ENCODE measurements at regions not wholly inside any gene's neighbourhood (a gene's known extent, or its start where the extent isn't known, plus 50 kb on each side); places are given as distances from the start of the nearest gene placed in this dataset.

DNA sequence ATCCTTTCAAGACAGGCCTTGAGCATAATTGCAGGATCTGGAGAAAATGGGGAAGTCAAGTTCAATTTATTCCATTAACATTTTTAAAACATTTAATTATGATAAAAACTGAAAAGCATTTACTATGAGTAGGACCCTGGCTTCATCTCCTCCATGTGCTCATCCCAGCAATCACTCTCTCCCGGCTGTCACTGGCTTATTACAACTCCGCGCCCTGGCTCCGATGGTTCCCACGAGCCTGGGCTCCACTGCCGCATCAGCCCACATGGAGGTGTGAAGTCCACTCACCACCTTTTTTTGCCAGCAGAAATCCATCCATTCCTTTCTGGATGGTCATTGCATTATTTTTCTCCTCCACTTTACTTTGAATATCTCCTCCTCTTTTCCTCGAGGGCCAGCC is 194.4 kb downstream of the EMP1 start:
- DNase-seq = no peak
- TF ChIP-seq GATA1 (IDR thresholded peaks at IDR 0.05; ENCODE audit: low read depth, low read length) (no peak), POLR2A (IDR thresholded peaks at IDR 0.05; ENCODE audit: low read length) (no peak)

DNA sequence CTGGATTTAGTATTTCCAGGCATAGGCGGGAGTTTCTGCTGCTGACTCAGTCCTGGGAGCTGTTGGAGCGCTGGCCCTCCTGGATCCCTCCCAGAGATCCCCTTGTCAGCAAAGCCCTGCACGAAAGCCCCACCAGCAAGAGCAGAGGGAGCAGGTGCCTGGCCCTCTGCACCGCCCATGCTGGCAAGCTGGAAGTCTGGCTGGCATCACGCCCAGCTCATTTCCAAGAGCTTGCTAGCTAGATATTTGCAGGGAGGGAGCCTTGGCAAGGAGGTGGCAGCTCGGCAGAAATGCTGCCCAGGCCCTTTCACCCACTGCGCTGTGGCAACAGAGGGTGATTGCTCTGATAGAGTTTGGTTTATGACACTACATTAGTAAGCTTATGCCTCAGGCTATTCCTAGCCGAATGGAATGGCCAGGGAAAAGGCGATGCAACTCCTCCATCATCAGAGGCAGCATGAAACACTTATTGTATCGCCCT is 193.9 kb downstream of the EMP1 start:
- DNase-seq = no peak
- TF ChIP-seq POLR2A (IDR thresholded peaks at IDR 0.05; ENCODE audit: low read length) (no peak), GATA1 (IDR thresholded peaks at IDR 0.05; ENCODE audit: low read depth, low read length) (no peak)

DNA sequence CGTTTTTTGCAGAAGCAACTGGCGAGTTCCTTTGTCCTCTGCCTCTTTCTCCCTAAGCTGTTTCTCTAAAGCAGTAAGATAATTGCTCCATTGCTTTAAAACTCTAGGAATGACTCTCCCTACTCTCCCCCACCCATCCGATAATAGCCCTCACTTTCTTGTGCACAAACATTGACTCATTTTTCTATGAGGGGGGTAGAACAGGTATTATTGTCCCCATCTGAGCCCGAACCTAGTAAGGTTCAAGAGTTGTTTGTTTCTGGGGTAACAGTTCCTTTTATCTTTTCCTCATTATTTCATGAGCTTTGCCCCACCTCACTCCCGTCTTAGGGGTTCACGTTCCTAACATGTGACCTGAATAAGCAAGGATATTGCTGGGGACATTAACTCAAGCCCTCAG is 190.6 kb downstream of the EMP1 start:
- TF ChIP-seq GATA1 (IDR thresholded peaks at IDR 0.05; ENCODE audit: low read depth, low read length) (no peak), POLR2A (IDR thresholded peaks at IDR 0.05; ENCODE audit: low read length) (no peak)
- no peak for DNase-seq

DNA sequence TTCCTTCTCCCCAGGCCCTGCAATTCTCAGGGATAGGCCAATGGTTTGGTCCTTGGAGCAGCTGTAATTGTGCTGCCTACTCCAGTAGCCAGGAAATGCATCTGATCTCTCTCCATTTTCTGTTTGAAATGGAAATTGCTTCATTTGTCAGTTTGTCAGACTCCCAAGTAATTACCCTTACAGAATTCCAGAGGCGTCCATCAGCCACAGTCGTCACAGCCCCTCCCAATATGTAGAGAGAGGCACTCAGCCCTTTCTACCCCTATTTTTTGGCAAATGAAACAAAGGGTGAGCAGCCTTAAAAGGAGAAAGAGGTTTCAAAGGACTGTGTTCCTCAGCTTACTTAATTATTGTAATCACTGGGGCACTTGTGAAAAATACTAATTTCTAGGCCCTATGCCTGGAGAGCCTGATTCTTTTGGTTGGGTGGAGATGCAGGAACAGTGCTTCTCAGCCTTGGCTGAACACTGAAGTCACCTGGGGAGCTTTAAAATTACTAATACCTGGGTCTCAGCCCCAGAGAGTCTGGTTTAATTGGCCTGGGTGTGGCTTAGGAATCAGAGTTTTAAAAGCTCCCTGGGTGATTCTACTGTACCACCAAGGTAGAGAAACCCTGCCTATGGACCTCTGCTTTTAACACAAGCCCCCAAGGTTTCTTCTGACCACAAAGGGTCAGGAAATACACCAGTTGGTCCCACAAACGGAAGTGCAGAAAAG is 190.0 kb downstream of the EMP1 start:
- TF ChIP-seq GATA1 (IDR thresholded peaks at IDR 0.05; ENCODE audit: low read depth, low read length) = no peak
- TF ChIP-seq POLR2A (IDR thresholded peaks at IDR 0.05; ENCODE audit: low read length) = no peak
- no peak for DNase-seq

DNA sequence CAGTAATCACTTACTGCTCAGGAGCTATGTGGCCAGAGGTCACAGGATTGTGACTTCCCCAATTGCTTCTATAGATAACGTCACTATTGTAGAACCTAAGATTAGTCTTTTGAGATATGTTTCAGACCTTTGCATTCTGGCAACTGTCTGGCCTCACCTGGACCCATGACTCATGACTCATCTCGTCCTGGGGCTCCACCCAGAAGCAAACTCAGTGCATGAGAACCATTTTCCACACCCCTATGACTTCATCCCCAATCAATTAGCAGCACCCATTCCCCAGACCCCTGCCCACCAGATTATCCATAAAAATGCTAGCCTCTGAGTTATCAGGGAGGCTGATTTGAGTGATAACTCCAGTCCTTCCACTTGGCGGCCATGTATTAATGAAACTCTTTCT is 186.9 kb downstream of the EMP1 start:
- DNase-seq = no peak
- TF ChIP-seq GATA1 (IDR thresholded peaks at IDR 0.05; ENCODE audit: low read depth, low read length) (no peak), POLR2A (IDR thresholded peaks at IDR 0.05; ENCODE audit: low read length) (no peak)

DNA sequence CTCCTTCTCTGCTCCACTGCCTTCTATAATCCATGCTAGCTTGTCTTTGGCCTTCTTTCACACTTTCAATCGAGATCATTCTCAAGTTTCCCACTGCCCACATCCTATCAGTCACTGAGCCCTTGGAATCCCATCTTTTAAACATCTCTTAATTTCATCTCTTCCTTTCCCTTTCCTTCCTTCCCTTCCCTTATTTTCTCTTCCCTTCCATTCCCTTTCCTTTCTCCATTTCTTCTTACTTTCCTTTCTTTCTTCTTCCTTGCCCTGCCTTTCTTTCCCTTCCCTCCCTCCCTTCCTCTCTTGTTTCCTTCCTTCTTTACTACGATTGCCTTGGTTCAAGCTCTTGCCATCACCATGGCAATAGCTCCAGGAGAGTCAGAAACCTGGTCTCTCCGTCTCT is 183.8 kb downstream of the EMP1 start:
- DNase-seq = no peak
- no peak for TF ChIP-seq GATA1 (IDR thresholded peaks at IDR 0.05; ENCODE audit: low read depth, low read length)
- TF ChIP-seq POLR2A (IDR thresholded peaks at IDR 0.05; ENCODE audit: low read length) = no peak

DNA sequence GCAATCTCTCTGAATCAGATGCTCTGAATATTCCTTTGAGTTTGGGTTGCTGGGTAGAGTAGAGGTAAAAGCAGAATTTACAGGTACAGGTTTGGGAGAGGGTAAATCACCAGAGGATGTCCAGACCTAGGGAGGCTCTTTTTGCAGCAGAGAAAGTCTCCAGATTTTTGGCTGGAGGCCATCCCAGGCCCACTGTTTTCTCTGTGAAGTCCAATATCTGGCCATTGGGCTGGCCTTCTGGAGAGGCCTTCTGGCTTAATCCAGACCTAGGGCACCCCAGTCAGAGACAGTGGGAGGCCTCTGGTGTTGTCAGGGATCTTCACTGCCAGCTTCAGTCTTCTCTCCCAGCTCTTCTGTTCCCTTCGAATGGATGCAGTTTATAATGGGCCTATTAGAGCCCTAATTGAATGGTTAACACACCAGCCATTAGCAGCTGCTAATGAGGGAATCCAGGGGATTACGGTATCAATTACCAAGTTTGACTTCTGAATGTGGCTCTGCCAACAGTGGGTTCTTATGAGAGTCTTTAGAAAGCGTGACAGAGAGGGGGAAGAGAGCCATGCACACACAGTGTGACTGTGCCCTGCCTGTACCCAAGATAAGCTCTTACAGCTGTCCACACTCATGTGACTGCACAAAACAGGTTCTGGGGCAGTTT is 183.1 kb downstream of the EMP1 start:
- no peak for DNase-seq
- TF ChIP-seq GATA1 (IDR thresholded peaks at IDR 0.05; ENCODE audit: low read depth, low read length) = no peak
- no peak for TF ChIP-seq POLR2A (IDR thresholded peaks at IDR 0.05; ENCODE audit: low read length)

DNA sequence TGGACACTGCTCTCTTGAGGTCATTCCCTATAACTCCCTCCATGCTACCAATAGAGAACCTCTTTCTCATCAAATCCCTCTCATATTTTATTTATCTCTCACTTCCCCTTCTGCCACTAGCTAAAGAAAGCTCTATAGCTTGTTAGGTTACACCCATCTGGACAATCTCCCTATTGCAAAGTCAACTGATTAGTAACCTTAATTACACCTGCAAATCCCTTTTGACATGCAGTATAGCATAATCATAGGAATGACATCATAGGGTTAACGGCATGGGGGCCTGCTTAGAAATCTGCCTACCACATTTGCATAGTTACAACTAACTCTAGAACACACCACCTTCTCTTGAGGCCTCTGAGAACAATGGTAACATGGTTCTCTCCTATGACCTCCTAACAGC is 181.2 kb downstream of the EMP1 start:
- TF ChIP-seq GATA1 (IDR thresholded peaks at IDR 0.05; ENCODE audit: low read depth, low read length) (no peak), POLR2A (IDR thresholded peaks at IDR 0.05; ENCODE audit: low read length) (no peak)
- DNase-seq = no peak

DNA sequence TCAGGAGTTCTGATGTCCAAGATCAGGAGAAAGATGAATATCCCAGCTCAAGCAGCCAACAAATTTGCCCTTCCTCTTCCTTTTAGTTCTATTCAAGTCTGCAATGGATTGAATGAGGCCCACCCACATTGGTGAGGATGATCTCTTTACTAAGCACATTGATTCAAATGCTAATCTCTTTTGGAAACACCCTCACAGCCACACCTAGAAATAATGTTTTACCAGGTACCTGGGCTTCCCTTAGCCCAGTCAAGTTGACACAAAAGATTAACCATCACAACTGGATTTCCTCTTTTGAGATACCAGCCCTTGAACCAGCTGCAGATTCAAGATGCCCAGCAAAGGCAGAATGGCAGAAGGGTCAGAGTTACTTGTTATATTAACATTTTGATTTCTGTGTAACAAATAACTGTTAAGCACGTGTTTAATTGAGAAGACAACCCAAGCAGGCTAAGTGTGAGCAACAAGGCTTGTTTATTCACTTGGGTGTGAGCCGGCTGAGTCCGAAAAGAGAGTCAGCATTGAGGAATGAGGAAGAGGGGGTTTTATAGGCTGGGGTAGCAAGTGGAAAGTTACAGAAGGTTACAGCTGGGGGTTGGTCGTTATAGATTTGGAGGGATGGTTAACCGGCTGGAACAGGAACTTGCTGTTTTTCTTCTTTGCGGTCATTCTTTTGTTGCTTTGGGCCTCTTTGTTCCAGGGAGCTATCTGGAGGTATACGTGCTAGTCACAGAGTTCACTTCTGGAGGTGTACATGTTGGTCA is 180.3 kb downstream of the EMP1 start:
- TF ChIP-seq GATA1 (IDR thresholded peaks at IDR 0.05; ENCODE audit: low read depth, low read length) (no peak), POLR2A (IDR thresholded peaks at IDR 0.05; ENCODE audit: low read length) (no peak)
- no peak for DNase-seq

DNA sequence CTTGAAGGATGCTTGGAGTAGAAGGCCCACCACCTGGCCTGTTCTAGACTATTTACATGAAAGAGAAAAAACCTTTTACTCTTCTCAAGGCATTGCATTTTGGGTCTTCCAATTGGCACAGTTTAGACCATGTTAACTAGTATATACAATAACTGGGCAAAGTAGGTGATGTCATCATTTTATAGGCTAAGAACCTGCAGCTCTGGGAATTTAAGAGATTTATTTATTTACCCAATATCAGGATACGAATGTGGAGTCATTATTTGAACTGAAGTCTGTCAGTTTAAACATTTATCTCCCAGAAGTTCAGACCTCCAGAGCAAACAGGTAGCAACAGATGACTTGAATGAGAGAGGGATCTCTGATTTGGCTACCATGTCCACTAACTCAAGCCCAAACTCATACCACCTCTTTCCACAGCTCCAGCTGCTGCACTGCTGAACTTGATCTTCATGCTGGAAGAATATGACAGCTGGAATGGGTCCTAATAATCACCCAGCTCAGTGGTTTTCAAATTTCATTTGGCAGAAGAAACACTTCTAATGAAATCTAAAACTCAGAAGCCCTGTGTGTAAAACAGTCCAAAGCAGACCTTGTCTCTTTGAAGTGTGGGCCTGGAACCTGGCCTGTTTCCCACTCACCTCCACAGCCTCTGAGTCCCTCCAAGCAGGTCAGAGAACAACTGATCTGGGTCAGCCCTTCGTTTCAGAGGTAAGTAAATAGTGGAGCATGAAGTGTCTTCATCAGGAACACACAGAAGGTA is 179.2 kb downstream of the EMP1 start:
- no peak for DNase-seq
- TF ChIP-seq POLR2A (IDR thresholded peaks at IDR 0.05; ENCODE audit: low read length) = no peak
- TF ChIP-seq GATA1 (IDR thresholded peaks at IDR 0.05; ENCODE audit: low read depth, low read length) = no peak

DNA sequence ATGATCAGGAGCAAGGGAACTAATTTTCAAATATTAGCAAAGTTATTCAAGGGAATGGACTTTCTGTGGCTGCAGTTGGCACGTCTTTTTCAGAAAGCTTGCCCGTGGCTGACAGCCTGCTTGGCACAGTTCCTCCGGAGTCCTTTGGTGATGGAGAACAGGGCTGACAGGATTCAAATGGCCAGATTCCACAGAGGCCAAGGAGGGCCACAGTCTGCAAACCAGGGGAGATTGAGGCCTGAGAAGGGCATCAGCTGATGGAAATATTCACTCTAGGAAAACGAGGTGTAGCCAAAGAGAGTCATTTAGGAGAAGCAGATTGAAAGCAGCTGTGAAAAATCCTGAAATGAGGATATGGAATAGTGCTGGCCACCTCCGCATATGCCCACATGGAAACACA is 178.3 kb downstream of the EMP1 start:
- TF ChIP-seq GATA1 (IDR thresholded peaks at IDR 0.05; ENCODE audit: low read depth, low read length) (no peak), POLR2A (IDR thresholded peaks at IDR 0.05; ENCODE audit: low read length) (no peak)
- DNase-seq = no peak

DNA sequence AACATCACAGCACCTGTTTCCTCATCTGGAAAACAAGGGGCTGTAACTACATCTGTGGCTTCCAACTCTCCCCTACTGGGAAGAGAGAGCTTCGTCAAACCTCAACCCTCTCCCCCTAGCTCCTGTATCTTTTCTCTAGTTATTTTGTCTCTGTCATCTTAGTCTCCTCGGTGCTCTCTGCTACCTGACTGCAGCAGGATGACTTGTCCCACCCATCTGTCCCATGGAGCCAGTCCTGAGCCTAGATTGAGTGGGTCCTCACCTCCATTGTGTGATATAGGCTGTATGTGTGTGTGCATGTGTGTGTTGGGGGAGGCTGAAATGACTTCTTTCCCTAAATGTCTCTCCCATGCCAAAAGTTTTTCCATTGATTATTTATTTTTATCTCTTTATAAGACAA is 177.3 kb downstream of the EMP1 start:
- DNase-seq = no peak
- TF ChIP-seq GATA1 (IDR thresholded peaks at IDR 0.05; ENCODE audit: low read depth, low read length) (no peak), POLR2A (IDR thresholded peaks at IDR 0.05; ENCODE audit: low read length) (no peak)

DNA sequence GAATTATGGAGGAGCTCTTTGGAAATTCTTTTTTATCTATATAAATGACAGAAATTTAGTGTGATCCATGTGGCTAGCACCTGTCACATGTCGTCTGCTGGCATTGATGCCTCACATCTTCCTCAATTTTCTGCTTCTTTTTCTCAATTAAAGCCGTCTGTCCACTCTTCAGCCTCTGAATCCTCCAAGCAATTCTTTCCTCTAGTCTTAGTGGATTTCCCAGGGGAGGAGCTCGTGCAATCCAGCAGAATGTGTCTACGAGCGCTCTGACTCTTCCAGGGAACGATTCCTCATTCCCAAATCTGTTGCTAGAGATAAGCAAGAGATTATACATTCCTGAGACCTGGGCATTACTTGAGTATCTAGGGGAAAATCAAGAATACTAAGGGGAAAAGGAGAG is 176.6 kb downstream of the EMP1 start:
- TF ChIP-seq GATA1 (IDR thresholded peaks at IDR 0.05; ENCODE audit: low read depth, low read length) (no peak), POLR2A (IDR thresholded peaks at IDR 0.05; ENCODE audit: low read length) (no peak)
- DNase-seq = no peak

DNA sequence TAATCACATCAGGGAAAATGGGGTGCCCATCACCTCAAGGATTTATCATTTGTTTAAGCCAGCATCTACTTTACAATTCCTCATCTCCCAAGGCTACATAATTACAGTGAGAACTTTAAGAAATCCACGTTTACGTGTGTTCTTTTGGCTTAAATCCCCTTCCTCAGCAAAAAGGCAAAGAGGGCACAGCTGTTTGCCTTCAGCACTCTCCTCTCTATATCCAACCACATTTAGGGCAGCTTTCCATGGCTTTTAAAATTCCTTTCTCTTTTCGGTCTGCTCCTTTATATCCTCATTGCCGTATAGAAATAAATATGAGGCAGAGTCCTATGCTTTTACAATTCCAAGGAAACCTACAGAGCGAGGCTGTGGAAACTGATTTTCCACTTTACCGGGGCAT is 175.9 kb downstream of the EMP1 start:
- no peak for TF ChIP-seq GATA1 (IDR thresholded peaks at IDR 0.05; ENCODE audit: low read depth, low read length)
- TF ChIP-seq POLR2A (IDR thresholded peaks at IDR 0.05; ENCODE audit: low read length) = no peak
- DNase-seq = no peak

Data from erythroblast (primary cell).